ENCODE measurements at regions not wholly inside any gene's neighbourhood (a gene's known extent, or its start where the extent isn't known, plus 50 kb on each side); places are given as distances from the start of the nearest gene placed in this dataset.

DNA sequence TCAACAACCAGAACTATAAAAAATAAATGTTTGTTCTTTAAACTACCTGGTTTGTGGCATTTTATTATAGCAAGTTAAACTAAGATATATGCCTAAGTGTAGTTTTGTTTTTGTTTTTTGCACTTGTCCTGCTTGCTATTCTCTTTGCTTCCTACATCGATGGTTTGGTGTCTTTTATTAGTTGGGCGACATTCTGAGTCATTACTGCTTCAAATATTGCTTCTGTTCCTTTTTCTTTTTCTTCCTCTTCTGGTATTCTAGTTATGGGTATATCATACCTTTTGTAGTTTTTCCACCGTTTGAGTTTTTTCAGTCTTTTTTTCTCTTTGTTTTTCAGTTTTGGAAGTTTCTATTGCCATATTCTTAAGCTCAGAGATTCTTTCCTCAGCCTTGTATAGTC, 86.9 kb downstream of the MACIR start:
- no peaks in the 10 kb centered on the region for H3K36me3 Mint-ChIP-seq
- no peak overlapping the region for H3K27ac Mint-ChIP-seq
- no peak for DNase-seq (ENCODE audit: low spot score in 2 of 2, unreplicated experiment in 2 of 2)
- TF ChIP-seq CTCF (IDR thresholded peaks at IDR 0.05; ENCODE audit: unreplicated experiment), result no peak
- H3K4me1 Mint-ChIP-seq, result no peaks in the 10 kb centered on the region
- no peaks in the 10 kb centered on the region for H3K27me3 Mint-ChIP-seq (ENCODE audit: low read depth)
- H3K9me3 Mint-ChIP-seq, result peaks cover 13% of the 10 kb centered on the region
- no peak overlapping the region for H3K4me3 Mint-ChIP-seq

GRCh38 chr5:103340717-103341388, 82.3 kb downstream of the MACIR start:
- no peak for DNase-seq (ENCODE audit: low spot score in 2 of 2, unreplicated experiment in 2 of 2)
- Mint-ChIP-seq H3K9me3 (peaks cover 17% of the 10 kb centered on the region), H3K4me1 (no peaks in the 10 kb centered on the region), H3K36me3 (no peaks in the 10 kb centered on the region), H3K27me3 (ENCODE audit: low read depth) (no peaks in the 10 kb centered on the region), H3K4me3 (no peak overlapping the region), H3K27ac (no peak overlapping the region)
- TF ChIP-seq CTCF (IDR thresholded peaks at IDR 0.05; ENCODE audit: unreplicated experiment), result no peak

GRCh38 chr5:103340132-103340531, 81.6 kb downstream of the MACIR start:
- H3K27me3 Mint-ChIP-seq (ENCODE audit: low read depth), result no peaks in the 10 kb centered on the region

DNA sequence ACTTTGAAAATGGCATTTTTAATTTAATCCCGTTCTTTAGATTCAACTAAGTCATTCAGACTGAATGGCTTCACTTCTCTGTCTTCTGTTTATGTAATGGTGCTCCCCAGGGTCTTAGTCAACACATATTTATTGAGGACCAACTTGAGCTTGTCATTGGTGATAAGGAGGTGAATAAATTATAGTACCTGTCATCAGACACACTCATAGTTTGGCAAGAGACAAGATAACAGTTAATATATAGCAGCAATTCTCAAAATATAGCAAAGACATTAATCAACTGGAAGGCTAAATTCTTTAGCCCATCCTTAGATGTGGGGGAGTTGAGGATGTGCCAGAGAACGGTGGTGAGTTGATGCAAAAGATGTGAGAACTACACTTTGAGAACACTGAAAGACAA, 78.4 kb downstream of the MACIR start:
- Mint-ChIP-seq H3K27ac (no peak overlapping the region), H3K36me3 (no peaks in the 10 kb centered on the region), H3K27me3 (ENCODE audit: low read depth) (no peaks in the 10 kb centered on the region), H3K4me3 (no peak overlapping the region), H3K4me1 (no peaks in the 10 kb centered on the region), H3K9me3 (peaks cover 8% of the 10 kb centered on the region)
- no peak for TF ChIP-seq CTCF (IDR thresholded peaks at IDR 0.05; ENCODE audit: unreplicated experiment)
- DNase-seq (ENCODE audit: low spot score in 2 of 2, unreplicated experiment in 2 of 2), result no peak

More at GRCh38 chr5:103340132-103340531, 81.6 kb downstream of the MACIR start:
- H3K27ac Mint-ChIP-seq, result no peak overlapping the region
- no peak overlapping the region for H3K4me3 Mint-ChIP-seq
- H3K9me3 Mint-ChIP-seq, result peaks cover 17% of the 10 kb centered on the region
- no peaks in the 10 kb centered on the region for H3K4me1 Mint-ChIP-seq
- no peaks in the 10 kb centered on the region for H3K36me3 Mint-ChIP-seq
- DNase-seq (ENCODE audit: low spot score in 2 of 2, unreplicated experiment in 2 of 2), result no peak
- no peak for TF ChIP-seq CTCF (IDR thresholded peaks at IDR 0.05; ENCODE audit: unreplicated experiment)

DNA sequence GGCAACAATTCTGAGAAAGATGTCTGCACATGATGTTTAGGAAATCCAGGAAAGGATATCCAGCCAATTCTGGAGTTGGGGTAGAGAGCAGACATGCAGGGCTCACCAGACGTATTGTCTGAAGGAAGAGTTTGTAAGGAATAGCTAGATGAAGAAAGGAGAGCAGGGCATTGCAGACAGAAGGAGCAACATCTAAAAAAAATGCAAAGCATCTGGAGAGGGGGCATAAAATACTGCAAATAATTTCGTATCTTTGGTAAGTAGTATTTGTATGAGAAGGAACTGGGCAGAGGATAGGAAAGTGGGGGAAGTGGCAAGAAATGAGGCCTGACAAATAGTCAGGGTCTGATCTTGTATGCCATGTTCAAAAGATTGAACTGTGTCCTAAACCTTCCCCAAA, 74.8 kb downstream of the MACIR start:
- Mint-ChIP-seq H3K4me1 (no peaks in the 10 kb centered on the region), H3K4me3 (no peak overlapping the region), H3K27me3 (ENCODE audit: low read depth) (no peaks in the 10 kb centered on the region)

More for the DNA sequence above, 74.8 kb downstream of the MACIR start:
- peaks cover 4% of the 10 kb centered on the region for H3K9me3 Mint-ChIP-seq
- no peaks in the 10 kb centered on the region for H3K36me3 Mint-ChIP-seq
- no peak for DNase-seq (ENCODE audit: low spot score in 2 of 2, unreplicated experiment in 2 of 2)
- H3K27ac Mint-ChIP-seq, result no peak overlapping the region
- TF ChIP-seq CTCF (IDR thresholded peaks at IDR 0.05; ENCODE audit: unreplicated experiment), result no peak
